ENCODE measurements at regions not wholly inside any gene's neighbourhood (a gene's known extent, or its start where the extent isn't known, plus 50 kb on each side); places are given as distances from the start of the nearest gene placed in this dataset.

DNA sequence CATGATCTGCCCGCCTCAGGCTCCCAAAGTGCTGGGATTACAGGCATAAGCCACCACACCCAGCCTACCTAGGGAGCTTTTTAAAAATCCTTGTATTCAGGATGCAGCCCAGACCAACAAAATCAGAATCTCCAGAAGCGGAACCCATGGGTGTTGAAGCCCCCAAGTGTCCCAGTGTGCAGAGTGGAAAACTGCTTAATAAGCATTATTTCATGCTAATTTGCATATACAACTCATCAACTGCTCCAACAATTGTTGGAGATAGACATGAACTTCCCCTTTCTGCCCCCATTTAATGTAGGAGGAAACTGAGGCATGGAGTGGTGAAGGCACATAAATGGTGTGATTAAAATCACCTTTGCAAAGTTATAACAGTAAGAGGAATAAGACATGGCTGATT is 84.3 kb upstream of the C16orf82 start:
- WGBS (ENCODE audit: low lambda C conversion rate), result 41% methylated on average over 2 of the region's 2 CpGs

DNA sequence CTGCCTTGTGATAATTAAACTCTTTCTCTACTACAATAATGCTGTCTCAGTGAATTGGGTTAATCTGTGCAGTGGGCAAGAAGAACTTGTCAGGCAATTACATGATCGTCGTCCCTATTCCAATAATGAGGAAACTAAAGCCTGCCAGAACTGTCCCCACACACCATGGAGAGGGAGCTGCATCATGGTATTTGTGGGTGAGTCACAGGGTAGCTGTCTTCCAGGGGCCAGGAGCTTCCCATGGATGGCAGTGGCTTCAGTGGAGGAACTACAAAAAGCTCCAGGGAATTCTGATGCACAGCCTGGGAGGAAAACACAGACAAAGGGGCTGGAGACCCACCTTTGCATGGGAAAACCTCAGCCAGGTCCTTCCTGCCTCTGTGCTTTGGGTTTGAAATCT is 83.3 kb upstream of the C16orf82 start:
- no peaks in the 10 kb centered on the region for H3K9me3 ChIP-seq (ENCODE audit: low read length)
- no peak overlapping the region for H2AFZ ChIP-seq (ENCODE audit: low read length)
- DNase-seq (ENCODE audit: low spot score) (no peak), FAIRE-seq (no peak), ATAC-seq (no peak)
- no peaks in the 10 kb centered on the region for H3K4me1 ChIP-seq (ENCODE audit: insufficient read depth, low read length)
- WGBS (ENCODE audit: low lambda C conversion rate), result 0% methylated on average over 2 of the region's 2 CpGs
- no peaks in the 10 kb centered on the region for H3K36me3 ChIP-seq (replicated peaks in 1 of 2; ENCODE audit: control insufficient read depth in 1 of 2, insufficient read depth in 2 of 2, low read length in 2 of 2)
- BruUV-seq (replicated peaks), result no TSS peak
- ChIA-PET CTCF (ENCODE audit: low intra/inter-chr PET ratio, low total read pairs) (no interaction called here), POLR2A (no interaction called here)
- H3K27me3 ChIP-seq (ENCODE audit: control insufficient read depth in 1 of 2, insufficient read depth in 2 of 2, low read length in 2 of 2), result peaks cover 0 to 22% of the 10 kb centered on the region in 2 experiments; a peak in 3 of 5 replicates
- no peaks in the 10 kb centered on the region for H4K20me1 ChIP-seq (ENCODE audit: insufficient read depth, low read length)
- no peak overlapping the region for H3K4me2 ChIP-seq (ENCODE audit: low read depth, low read length)
- in situ Hi-C loops (cut with HindIII; ENCODE audit: extremely low pct_ligation_motif_present, low pct_unique_long_range_greater_than_20kb), result no loop called here
- no peak overlapping the region for H3K9ac ChIP-seq (ENCODE audit: insufficient read depth, low read depth, low read length)
- H3K79me2 ChIP-seq (ENCODE audit: insufficient read depth, low read length), result no peaks in the 10 kb centered on the region
- no peak overlapping the region for H3K27ac ChIP-seq (ENCODE audit: extremely low read length, insufficient read depth, low read length)
- H3K4me3 ChIP-seq (replicated peaks in 1 of 3; ENCODE audit: insufficient read depth in 1 of 3, low read depth in 2 of 3, low read length in 3 of 3), result no peak overlapping the region
- intact Hi-C loops (cut with micrococcal nuclease; ENCODE audit: unreplicated experiment), result no loop called here
- TF ChIP-seq, protein P1, sequence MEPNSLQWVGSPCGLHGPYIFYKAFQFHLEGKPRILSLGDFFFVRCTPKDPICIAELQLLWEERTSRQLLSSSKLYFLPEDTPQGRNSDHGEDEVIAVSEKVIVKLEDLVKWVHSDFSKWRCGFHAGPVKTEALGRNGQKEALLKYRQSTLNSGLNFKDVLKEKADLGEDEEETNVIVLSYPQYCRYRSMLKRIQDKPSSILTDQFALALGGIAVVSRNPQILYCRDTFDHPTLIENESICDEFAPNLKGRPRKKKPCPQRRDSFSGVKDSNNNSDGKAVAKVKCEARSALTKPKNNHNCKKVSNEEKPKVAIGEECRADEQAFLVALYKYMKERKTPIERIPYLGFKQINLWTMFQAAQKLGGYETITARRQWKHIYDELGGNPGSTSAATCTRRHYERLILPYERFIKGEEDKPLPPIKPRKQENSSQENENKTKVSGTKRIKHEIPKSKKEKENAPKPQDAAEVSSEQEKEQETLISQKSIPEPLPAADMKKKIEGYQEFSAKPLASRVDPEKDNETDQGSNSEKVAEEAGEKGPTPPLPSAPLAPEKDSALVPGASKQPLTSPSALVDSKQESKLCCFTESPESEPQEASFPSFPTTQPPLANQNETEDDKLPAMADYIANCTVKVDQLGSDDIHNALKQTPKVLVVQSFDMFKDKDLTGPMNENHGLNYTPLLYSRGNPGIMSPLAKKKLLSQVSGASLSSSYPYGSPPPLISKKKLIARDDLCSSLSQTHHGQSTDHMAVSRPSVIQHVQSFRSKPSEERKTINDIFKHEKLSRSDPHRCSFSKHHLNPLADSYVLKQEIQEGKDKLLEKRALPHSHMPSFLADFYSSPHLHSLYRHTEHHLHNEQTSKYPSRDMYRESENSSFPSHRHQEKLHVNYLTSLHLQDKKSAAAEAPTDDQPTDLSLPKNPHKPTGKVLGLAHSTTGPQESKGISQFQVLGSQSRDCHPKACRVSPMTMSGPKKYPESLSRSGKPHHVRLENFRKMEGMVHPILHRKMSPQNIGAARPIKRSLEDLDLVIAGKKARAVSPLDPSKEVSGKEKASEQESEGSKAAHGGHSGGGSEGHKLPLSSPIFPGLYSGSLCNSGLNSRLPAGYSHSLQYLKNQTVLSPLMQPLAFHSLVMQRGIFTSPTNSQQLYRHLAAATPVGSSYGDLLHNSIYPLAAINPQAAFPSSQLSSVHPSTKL (CRISPR knock-in tag; IDR thresholded peaks at IDR 0.05), result no peak
- TF ChIP-seq, protein P2, sequence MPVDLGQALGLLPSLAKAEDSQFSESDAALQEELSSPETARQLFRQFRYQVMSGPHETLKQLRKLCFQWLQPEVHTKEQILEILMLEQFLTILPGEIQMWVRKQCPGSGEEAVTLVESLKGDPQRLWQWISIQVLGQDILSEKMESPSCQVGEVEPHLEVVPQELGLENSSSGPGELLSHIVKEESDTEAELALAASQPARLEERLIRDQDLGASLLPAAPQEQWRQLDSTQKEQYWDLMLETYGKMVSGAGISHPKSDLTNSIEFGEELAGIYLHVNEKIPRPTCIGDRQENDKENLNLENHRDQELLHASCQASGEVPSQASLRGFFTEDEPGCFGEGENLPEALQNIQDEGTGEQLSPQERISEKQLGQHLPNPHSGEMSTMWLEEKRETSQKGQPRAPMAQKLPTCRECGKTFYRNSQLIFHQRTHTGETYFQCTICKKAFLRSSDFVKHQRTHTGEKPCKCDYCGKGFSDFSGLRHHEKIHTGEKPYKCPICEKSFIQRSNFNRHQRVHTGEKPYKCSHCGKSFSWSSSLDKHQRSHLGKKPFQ (CRISPR knock-in tag; IDR thresholded peaks at IDR 0.05; ENCODE audit: insufficient replicate concordance), result no peak
- no peak for TF ChIP-seq KDM6A (CRISPR knock-in tag; IDR thresholded peaks at IDR 0.05; ENCODE audit: low read depth)
- no peak for TF ChIP-seq U2AF2 (IDR thresholded peaks at IDR 0.05; ENCODE audit: low read depth, low read length)
- TF ChIP-seq MEIS1 (CRISPR knock-in tag; IDR thresholded peaks at IDR 0.05; ENCODE audit: borderline replicate concordance), result no peak
- TF ChIP-seq, protein P3, sequence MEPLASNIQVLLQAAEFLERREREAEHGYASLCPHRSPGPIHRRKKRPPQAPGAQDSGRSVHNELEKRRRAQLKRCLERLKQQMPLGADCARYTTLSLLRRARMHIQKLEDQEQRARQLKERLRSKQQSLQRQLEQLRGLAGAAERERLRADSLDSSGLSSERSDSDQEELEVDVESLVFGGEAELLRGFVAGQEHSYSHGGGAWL (CRISPR knock-in tag; IDR thresholded peaks at IDR 0.05), result no peak
- no peak for TF ChIP-seq FOSL1 (CRISPR knock-in tag; IDR thresholded peaks at IDR 0.05; ENCODE audit: borderline replicate concordance)

More for the DNA sequence above, 84.3 kb upstream of the C16orf82 start:
- Histone ChIP-seq H3K4me1 (ENCODE audit: insufficient read depth, low read length) (no peaks in the 10 kb centered on the region), H3K4me2 (ENCODE audit: low read depth, low read length) (no peak overlapping the region), H3K9me3 (ENCODE audit: low read length) (no peaks in the 10 kb centered on the region), H3K36me3 (replicated peaks in 1 of 2; ENCODE audit: control insufficient read depth in 1 of 2, insufficient read depth in 2 of 2, low read length in 2 of 2) (no peaks in the 10 kb centered on the region), H3K4me3 (replicated peaks in 1 of 3; ENCODE audit: insufficient read depth in 1 of 3, low read depth in 2 of 3, low read length in 3 of 3) (no peak overlapping the region), H3K27ac (ENCODE audit: extremely low read length, insufficient read depth, low read length) (no peak overlapping the region), H2AFZ (ENCODE audit: low read length) (no peak overlapping the region), H3K79me2 (ENCODE audit: insufficient read depth, low read length) (no peaks in the 10 kb centered on the region), H4K20me1 (ENCODE audit: insufficient read depth, low read length) (no peaks in the 10 kb centered on the region), H3K27me3 (ENCODE audit: control insufficient read depth in 1 of 2, insufficient read depth in 2 of 2, low read length in 2 of 2) (peaks cover 0 to 12% of the 10 kb centered on the region in 2 experiments; a peak in 3 of 5 replicates), H3K9ac (ENCODE audit: insufficient read depth, low read depth, low read length) (no peak overlapping the region)
- no peak for FAIRE-seq
- TF ChIP-seq MAFF (IDR thresholded peaks at IDR 0.05; ENCODE audit: low read depth, low read length) (peak; percentile 96), ZNF644 (CRISPR knock-in tag; IDR thresholded peaks at IDR 0.05; ENCODE audit: low read depth) (no peak), ZNF746 (CRISPR knock-in tag; IDR thresholded peaks at IDR 0.05) (no peak), ZNF3 (CRISPR knock-in tag; IDR thresholded peaks at IDR 0.05) (no peak), ZNF749 (CRISPR knock-in tag; IDR thresholded peaks at IDR 0.05; ENCODE audit: borderline replicate concordance) (no peak), ZNF781 (CRISPR knock-in tag; IDR thresholded peaks at IDR 0.05; ENCODE audit: borderline replicate concordance, not compliant biosample characterization) (no peak), MAFK (conservative IDR thresholded peaks at IDR 0.05 in 1 of 2, IDR thresholded peaks at IDR 0.05 in 1 of 2; ENCODE audit: low read length in 2 of 2) (peak; percentile 93 to 97)
- DNase-seq (ENCODE audit: low spot score), result no peak
- ChIA-PET CTCF (ENCODE audit: low intra/inter-chr PET ratio, low total read pairs) (no interaction called here), POLR2A (no interaction called here)
- in situ Hi-C loops (cut with HindIII; ENCODE audit: extremely low pct_ligation_motif_present, low pct_unique_long_range_greater_than_20kb) (no loop called here), intact Hi-C loops (cut with micrococcal nuclease; ENCODE audit: unreplicated experiment) (no loop called here)
- no peak for ATAC-seq
- BruUV-seq (replicated peaks), result no TSS peak

All from HepG2 (cell line).